Keratinocyte (primary cell): ENCODE measurements at regions not wholly inside any gene's neighbourhood (a gene's known extent, or its start where the extent isn't known, plus 50 kb on each side); places are given as distances from the start of the nearest gene placed in this dataset.

Experiments used
- DNase-seq: peaks from one replicate; pipeline ENCODE4 v3.0.0-alpha.2; 2011; ENCODE audit warnings: low read depth, missing footprints, low spot score
- FAIRE-seq: peaks from 2 replicates; lab custom pipeline; 2011; peaks lifted over from hg19 to GRCh38; lab: Jason Lieb, UNC
- H2AFZ ChIP-seq: 2 replicates; pipeline ENCODE4 v1.6.0; 2012; ENCODE audit warnings: low read length, control low read depth, inconsistent platforms; ENCODE audit not compliant: control insufficient read depth
- H3K27ac ChIP-seq: 2 replicates; pipeline ENCODE4 v1.5.1; 2011; ENCODE audit warnings: low read length; ENCODE audit not compliant: control insufficient read depth, insufficient read depth
- H3K27me3 ChIP-seq: 3 replicates; pipeline ENCODE4 v1.6.0; 2011; ENCODE audit warnings: low read length; ENCODE audit not compliant: control insufficient read depth, insufficient read depth; ENCODE audit errors: extremely low read depth
- H3K36me3 ChIP-seq, 2 experiments: 2 replicates in 1 of 2; 3 replicates in 1 of 2; pipeline ENCODE4 v1.5.1; 2011; ENCODE audit warnings: low read length in 2 of 2, mild to moderate bottlenecking in 1 of 2; ENCODE audit not compliant: control insufficient read depth in 2 of 2, insufficient read depth in 2 of 2; ENCODE audit errors: extremely low read depth in 1 of 2
- H3K4me1 ChIP-seq: 3 replicates; pipeline ENCODE4 v1.5.1; 2011; ENCODE audit warnings: low read length; ENCODE audit not compliant: control insufficient read depth, insufficient read depth; ENCODE audit errors: extremely low read depth
- H3K4me2 ChIP-seq: 3 replicates; pipeline ENCODE4 v1.6.0; 2011; ENCODE audit warnings: low read depth, low read length; ENCODE audit not compliant: control insufficient read depth, insufficient read depth; ENCODE audit errors: extremely low read depth
- H3K4me3 ChIP-seq, 3 experiments: fragments of 200-600 bp in 1 of 3; sonication (generic) in 1 of 3; 2 replicates in 2 of 3; 3 replicates in 1 of 3; pipeline ENCODE4 v1.5.1; 2011 to 2016; ENCODE audit warnings: low read length in 3 of 3, mild to moderate bottlenecking in 3 of 3, control low read depth in 2 of 3, inconsistent platforms in 1 of 3, low read depth in 1 of 3, mixed read lengths in 1 of 3, mixed run types in 1 of 3, moderate library complexity in 1 of 3; ENCODE audit not compliant: control insufficient read depth in 2 of 3, insufficient read depth in 2 of 3; ENCODE audit errors: extremely low read depth in 1 of 3
- H3K79me2 ChIP-seq: 2 replicates; pipeline ENCODE4 v1.6.0; 2012; ENCODE audit warnings: low read length; ENCODE audit not compliant: control insufficient read depth, insufficient read depth
- H3K9ac ChIP-seq: 3 replicates; pipeline ENCODE4 v1.6.0; 2011; ENCODE audit warnings: low read length; ENCODE audit not compliant: control insufficient read depth, insufficient read depth; ENCODE audit errors: extremely low read depth
- H3K9me1 ChIP-seq: 3 replicates; pipeline ENCODE4 v1.6.0; 2011; ENCODE audit warnings: low read length; ENCODE audit not compliant: control insufficient read depth, insufficient read depth; ENCODE audit errors: extremely low read depth
- H3K9me3 ChIP-seq: 2 replicates; pipeline ENCODE4 v1.5.1; 2012; ENCODE audit warnings: low read depth, low read length; ENCODE audit not compliant: control insufficient read depth
- H4K20me1 ChIP-seq: 3 replicates; pipeline ENCODE4 v1.6.0; 2011; ENCODE audit warnings: low read length; ENCODE audit not compliant: control insufficient read depth, insufficient read depth; ENCODE audit errors: extremely low read depth
- CTCF ChIP-seq, 3 experiments: IDR thresholded peaks in 1 of 3; conservative IDR thresholded peaks in 1 of 3; optimal IDR thresholded peaks in 1 of 3; 2 replicates in 2 of 3; 3 replicates in 1 of 3; pipeline versions ENCODE3 to v1.5.1; 2011; ENCODE audit warnings: low read length in 3 of 3, mild to moderate bottlenecking in 3 of 3, moderate library complexity in 2 of 3, control low read depth in 1 of 3, inconsistent platforms in 1 of 3; ENCODE audit not compliant: insufficient read depth in 2 of 3; ENCODE audit errors: extremely low read depth in 1 of 3
- EZH2 ChIP-seq: IDR thresholded peaks from one replicate; pipeline ENCODE4 v1.6.1; 2012; ENCODE audit warnings: inconsistent platforms, mild to moderate bottlenecking, low read length, moderate library complexity
- dilution Hi-C: fragments of 300-500 bp; cut with MboI; formaldehyde crosslinking; loops from one replicate; pipeline ENCODE4 v1.7.0; 2020; ENCODE audit warnings: low sequenced_read_pairs; ENCODE audit not compliant: extremely low pct_ligation_motif_present

GRCh38 chr7:46756996-46757395 lies 824.9 kb downstream of the TNS3 start:
- no peak for DNase-seq
- FAIRE-seq: no peak
- no peak overlapping the region for H2AFZ ChIP-seq
- H3K36me3 ChIP-seq: no peaks in the 10 kb centered on the region
- no peaks in the 10 kb centered on the region for H3K79me2 ChIP-seq
- no peak overlapping the region for H3K4me3 ChIP-seq
- H3K9me3 ChIP-seq: no peaks in the 10 kb centered on the region
- H3K4me2 ChIP-seq: no peak overlapping the region
- H3K27me3 ChIP-seq: no peaks in the 10 kb centered on the region
- H3K27ac ChIP-seq: no peak overlapping the region
- no peaks in the 10 kb centered on the region for H3K9me1 ChIP-seq
- no peak overlapping the region for H3K9ac ChIP-seq
- no peak for TF ChIP-seq CTCF (optimal IDR thresholded peaks at IDR 0.05 in 1 of 3, IDR thresholded peaks at IDR 0.05 in 1 of 3, conservative IDR thresholded peaks at IDR 0.05 in 1 of 3; ENCODE audit: extremely low read depth in 1 of 3, insufficient read depth in 2 of 3, low read length in 3 of 3)
- no peak for TF ChIP-seq EZH2
- no peaks in the 10 kb centered on the region for H4K20me1 ChIP-seq
- peaks cover 25% of the 10 kb centered on the region for H3K4me1 ChIP-seq
- dilution Hi-C loops: no loop called here

- Histone ChIP-seq H3K4me2 (no peak overlapping the region), H3K27ac (no peak overlapping the region), H3K27me3 (no peaks in the 10 kb centered on the region), H3K9me3 (no peaks in the 10 kb centered on the region), H3K9ac (no peak overlapping the region), H3K79me2 (no peaks in the 10 kb centered on the region), H3K4me3 (no peak overlapping the region), H4K20me1 (no peaks in the 10 kb centered on the region), H2AFZ (no peak overlapping the region), H3K4me1 (peaks cover 25% of the 10 kb centered on the region), H3K36me3 (no peaks in the 10 kb centered on the region), H3K9me1 (no peaks in the 10 kb centered on the region)
- TF ChIP-seq CTCF (optimal IDR thresholded peaks at IDR 0.05 in 1 of 3, IDR thresholded peaks at IDR 0.05 in 1 of 3, conservative IDR thresholded peaks at IDR 0.05 in 1 of 3; ENCODE audit: extremely low read depth in 1 of 3, insufficient read depth in 2 of 3, low read length in 3 of 3) (no peak), EZH2 (no peak)
- dilution Hi-C loops: no loop called here
- DNase-seq (no peak), FAIRE-seq (no peak)
These were observed 825.7 kb downstream of the TNS3 start for GRCh38 chr7:46756256-46756655.
